ENCODE measurements at regions not wholly inside any gene's neighbourhood (a gene's known extent, or its start where the extent isn't known, plus 50 kb on each side); places are given as distances from the start of the nearest gene placed in this dataset.

DNA sequence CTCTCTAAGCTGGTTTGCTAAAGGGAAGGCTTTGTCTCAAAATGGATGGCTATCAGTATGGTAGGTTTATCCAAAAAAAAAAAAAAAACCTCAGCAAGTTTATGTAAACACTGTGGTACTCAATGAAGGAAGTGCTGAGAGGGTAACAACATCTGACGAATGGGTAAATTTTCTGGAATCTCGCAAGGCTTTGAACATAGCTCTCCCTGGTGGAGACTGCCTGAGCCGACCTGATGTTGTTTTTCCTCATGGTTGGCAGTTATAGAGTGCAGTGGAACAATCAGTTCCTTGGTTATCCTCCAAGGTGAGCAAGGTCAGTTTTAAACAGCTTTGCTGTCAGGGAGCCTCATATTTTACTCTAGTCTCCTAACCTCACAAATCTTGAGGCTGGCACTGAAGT lies 94.6 kb downstream of the ZPLD1 start:
- Mint-ChIP-seq H3K27ac (no peak overlapping the region), H3K9me3 (no peaks in the 10 kb centered on the region), H3K36me3 (ENCODE audit: low read depth) (no peaks in the 10 kb centered on the region), H3K4me1 (ENCODE audit: low read depth) (no peaks in the 10 kb centered on the region), H3K27me3 (no peaks in the 10 kb centered on the region), H3K4me3 (no peak overlapping the region)
- Histone ChIP-seq H3K27me3 (ENCODE audit: control insufficient read depth in 1 of 2, insufficient read depth in 2 of 2, low read length in 2 of 2) (no peaks in the 10 kb centered on the region), H3K27ac (ENCODE audit: low read depth in 1 of 2, low read length in 2 of 2) (no peak overlapping the region), H3K9me3 (ENCODE audit: control insufficient read depth in 1 of 2, insufficient read depth in 1 of 2, low read length in 2 of 2) (no peaks in the 10 kb centered on the region), H3K36me3 (ENCODE audit: insufficient read depth, low read length) (no peaks in the 10 kb centered on the region), H3K4me1 (ENCODE audit: insufficient read depth, low read length) (no peaks in the 10 kb centered on the region), H3K4me3 (ENCODE audit: low read length) (no peak overlapping the region)
- intact Hi-C loops (cut with DNase I, micrococcal nuclease): no loop called here
- CTCF ChIA-PET: interaction anchor here (1.0 to 1.3 kb wide), 2 partner anchors 9 to 300 kb away, joined by 3 to 4 read pairs; no protein-coding TSS in a partner anchor
- ATAC-seq (ENCODE audit: poor library complexity) (no peak), DNase-seq (no peak)
- POLR2A ChIA-PET: no interaction called here
- TF ChIP-seq, protein P1, sequence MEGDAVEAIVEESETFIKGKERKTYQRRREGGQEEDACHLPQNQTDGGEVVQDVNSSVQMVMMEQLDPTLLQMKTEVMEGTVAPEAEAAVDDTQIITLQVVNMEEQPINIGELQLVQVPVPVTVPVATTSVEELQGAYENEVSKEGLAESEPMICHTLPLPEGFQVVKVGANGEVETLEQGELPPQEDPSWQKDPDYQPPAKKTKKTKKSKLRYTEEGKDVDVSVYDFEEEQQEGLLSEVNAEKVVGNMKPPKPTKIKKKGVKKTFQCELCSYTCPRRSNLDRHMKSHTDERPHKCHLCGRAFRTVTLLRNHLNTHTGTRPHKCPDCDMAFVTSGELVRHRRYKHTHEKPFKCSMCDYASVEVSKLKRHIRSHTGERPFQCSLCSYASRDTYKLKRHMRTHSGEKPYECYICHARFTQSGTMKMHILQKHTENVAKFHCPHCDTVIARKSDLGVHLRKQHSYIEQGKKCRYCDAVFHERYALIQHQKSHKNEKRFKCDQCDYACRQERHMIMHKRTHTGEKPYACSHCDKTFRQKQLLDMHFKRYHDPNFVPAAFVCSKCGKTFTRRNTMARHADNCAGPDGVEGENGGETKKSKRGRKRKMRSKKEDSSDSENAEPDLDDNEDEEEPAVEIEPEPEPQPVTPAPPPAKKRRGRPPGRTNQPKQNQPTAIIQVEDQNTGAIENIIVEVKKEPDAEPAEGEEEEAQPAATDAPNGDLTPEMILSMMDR (IDR thresholded peaks at IDR 0.05): no peak

DNA sequence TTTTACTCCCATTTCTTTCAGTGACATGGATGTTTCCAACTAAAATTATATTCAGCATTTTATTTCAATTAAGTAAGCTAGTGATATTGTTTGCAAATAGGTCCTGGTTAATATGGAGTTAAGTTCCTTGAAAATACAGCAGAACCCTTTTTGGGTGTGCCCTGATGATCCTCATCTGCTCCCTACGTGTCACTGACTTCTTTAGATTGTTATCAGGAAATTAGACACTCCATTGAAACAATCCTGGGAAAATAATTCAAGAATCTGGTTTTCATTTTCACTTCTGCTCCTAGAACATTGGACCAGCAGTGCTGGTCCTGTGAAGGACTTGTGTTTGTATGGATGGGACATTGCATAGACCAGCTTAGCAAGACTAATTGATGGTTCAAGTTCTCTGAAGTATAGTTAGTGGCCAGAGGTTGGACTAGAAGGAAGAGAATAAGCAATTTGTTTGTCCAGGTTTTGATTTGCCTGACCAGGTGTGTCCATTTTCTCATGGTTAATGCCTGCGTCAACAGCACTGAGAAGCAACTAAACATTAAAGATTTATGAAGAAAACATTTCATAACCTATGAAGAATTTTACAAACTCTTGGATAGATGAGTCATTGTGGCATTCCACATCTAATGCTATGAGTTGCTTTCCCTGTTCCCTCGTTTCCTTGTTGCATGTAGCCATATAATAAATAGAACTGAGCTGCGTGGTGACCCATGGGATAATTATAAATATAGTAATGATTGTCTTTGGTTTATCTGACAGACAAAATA lies 95.8 kb downstream of the ZPLD1 start:
- intact Hi-C loops (cut with DNase I, micrococcal nuclease): no loop called here
- no peak overlapping the region for H3K27ac ChIP-seq (ENCODE audit: low read depth in 1 of 2, low read length in 2 of 2)
- no peak for DNase-seq
- POLR2A ChIA-PET: no interaction called here
- no peak for ATAC-seq (ENCODE audit: poor library complexity)
- H3K4me1 ChIP-seq (ENCODE audit: insufficient read depth, low read length): no peaks in the 10 kb centered on the region
- no peaks in the 10 kb centered on the region for H3K27me3 ChIP-seq (ENCODE audit: control insufficient read depth in 1 of 2, insufficient read depth in 2 of 2, low read length in 2 of 2)
- no peaks in the 10 kb centered on the region for H3K9me3 Mint-ChIP-seq
- CTCF ChIA-PET: no interaction called here
- TF ChIP-seq, protein P1 (IDR thresholded peaks at IDR 0.05): no peak
- no peaks in the 10 kb centered on the region for H3K9me3 ChIP-seq (ENCODE audit: control insufficient read depth in 1 of 2, insufficient read depth in 1 of 2, low read length in 2 of 2)
- no peaks in the 10 kb centered on the region for H3K27me3 Mint-ChIP-seq
- H3K36me3 ChIP-seq (ENCODE audit: insufficient read depth, low read length): no peaks in the 10 kb centered on the region
- no peaks in the 10 kb centered on the region for H3K36me3 Mint-ChIP-seq (ENCODE audit: low read depth)
- H3K27ac Mint-ChIP-seq: no peak overlapping the region
- no peak overlapping the region for H3K4me3 ChIP-seq (ENCODE audit: low read length)
- no peak overlapping the region for H3K4me3 Mint-ChIP-seq
- H3K4me1 Mint-ChIP-seq (ENCODE audit: low read depth): no peaks in the 10 kb centered on the region

DNA sequence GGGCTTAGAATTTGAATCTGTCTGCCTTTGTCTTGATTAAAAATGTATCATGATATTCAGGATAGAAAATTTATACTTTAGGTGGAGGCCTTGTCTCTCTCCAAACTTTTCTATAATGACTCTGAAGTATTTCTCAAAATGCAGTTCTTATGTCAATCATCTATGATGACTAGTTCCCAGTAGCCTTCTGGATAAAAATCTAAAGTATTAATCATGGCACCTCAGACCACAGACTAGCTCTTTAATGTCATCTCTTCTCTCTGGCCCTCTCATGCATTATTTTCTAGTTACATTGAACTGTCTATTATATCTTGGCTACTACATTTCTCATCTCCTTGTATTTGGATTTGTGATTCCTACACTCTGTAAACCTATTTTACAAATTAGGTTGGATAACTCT lies 96.9 kb downstream of the ZPLD1 start:
- no peak overlapping the region for H3K27ac ChIP-seq (ENCODE audit: low read depth in 1 of 2, low read length in 2 of 2)
- ATAC-seq (ENCODE audit: poor library complexity) (no peak), DNase-seq (no peak)
- Mint-ChIP-seq H3K36me3 (ENCODE audit: low read depth) (no peaks in the 10 kb centered on the region), H3K4me1 (ENCODE audit: low read depth) (no peaks in the 10 kb centered on the region), H3K4me3 (no peak overlapping the region), H3K9me3 (no peaks in the 10 kb centered on the region), H3K27ac (no peak overlapping the region), H3K27me3 (no peaks in the 10 kb centered on the region)
- intact Hi-C loops (cut with DNase I, micrococcal nuclease): no loop called here
- H3K27me3 ChIP-seq (ENCODE audit: control insufficient read depth in 1 of 2, insufficient read depth in 2 of 2, low read length in 2 of 2): no peaks in the 10 kb centered on the region
- CTCF ChIA-PET: no interaction called here
- H3K36me3 ChIP-seq (ENCODE audit: insufficient read depth, low read length): no peaks in the 10 kb centered on the region
- H3K4me1 ChIP-seq (ENCODE audit: insufficient read depth, low read length): no peaks in the 10 kb centered on the region
- TF ChIP-seq, protein P1 (IDR thresholded peaks at IDR 0.05): no peak
- POLR2A ChIA-PET: no interaction called here
- no peaks in the 10 kb centered on the region for H3K9me3 ChIP-seq (ENCODE audit: control insufficient read depth in 1 of 2, insufficient read depth in 1 of 2, low read length in 2 of 2)
- no peak overlapping the region for H3K4me3 ChIP-seq (ENCODE audit: low read length)
